K562 (cell line): ENCODE measurements at regions not wholly inside any gene's neighbourhood (a gene's known extent, or its start where the extent isn't known, plus 50 kb on each side); places are given as distances from the start of the nearest gene placed in this dataset.

Experiments
- ATAC-seq: fragments of 200-7000 bp; cut with Tn5 transposase; 3 replicates; pipeline ENCODE4 v1.9.1; 2020; ENCODE audit warnings: moderate library complexity
- BruUV-seq: library from RNA; stranded (reverse); fragments of 400-500 nt; replicated peaks from 2 replicates; lab custom pipeline; 2021; lab: Mats Ljungman, UMichigan
- CTCF ChIA-PET: fragments of 300-600 bp; formaldehyde crosslinking; extraction: SDS; loops from one replicate; lab custom pipeline; 2021; ENCODE audit warnings: low intra/inter-chr PET ratio; lab: Yijun Ruan, JAX
- POLR2A ChIA-PET: fragments of 300-600, 350-650 bp; sonication (Branson Sonifier 250); formaldehyde crosslinking; extraction: SDS; loops from one replicate; lab custom pipeline; 2021; ENCODE audit warnings: antibody characterized with exemption, inconsistent platforms; lab: Yijun Ruan, JAX
- DNase-seq, 4 experiments: peaks; one replicate each; pipeline versions ENCODE4 v3.0.0 to v3.0.0-alpha.2; 2011 to 2018; ENCODE audit warnings: low spot score in 3 of 4, mixed read lengths in 3 of 4; ENCODE audit errors: extremely low read depth in 1 of 4
- FAIRE-seq: peaks from 2 replicates; lab custom pipeline; 2011; peaks lifted over from hg19 to GRCh38; lab: Jason Lieb, UNC
- H2AFZ ChIP-seq: 2 replicates; pipeline ENCODE4 v1.6.0; 2011; ENCODE audit warnings: low read depth, low read length, control low read depth, inconsistent platforms
- H3K27ac ChIP-seq: fragments of 200-600 bp; 3 replicates; pipeline ENCODE4 v1.8.0; 2011; ENCODE audit warnings: low read depth, mild to moderate bottlenecking, control low read depth, inconsistent platforms, low read length, moderate library complexity, mixed read lengths; ENCODE audit errors: extremely low read depth
- H3K27me3 ChIP-seq, 2 experiments: fragments of 300-600 bp in 1 of 2; 2 replicates in 1 of 2; 3 replicates in 1 of 2; pipeline versions ENCODE4 v1.6.0 to v1.8.0; 2011; ENCODE audit warnings: inconsistent platforms in 2 of 2, low read length in 2 of 2, mild to moderate bottlenecking in 1 of 2, mixed read lengths in 1 of 2, moderate library complexity in 1 of 2; ENCODE audit not compliant: control insufficient read depth in 2 of 2, insufficient read depth in 2 of 2
- H3K36me3 ChIP-seq: fragments of 300-600 bp; 3 replicates; pipeline ENCODE4 v1.8.0; 2011; ENCODE audit warnings: mild to moderate bottlenecking, low read length, inconsistent platforms; ENCODE audit not compliant: control insufficient read depth, insufficient read depth
- H3K4me1 ChIP-seq, 2 experiments: fragments of 200-600 bp in 1 of 2; replicated peaks in 1 of 2; 2 replicates in 1 of 2; 3 replicates in 1 of 2; pipeline versions ENCODE4 v1.5.1 to v1.8.0; 2011; ENCODE audit warnings: inconsistent platforms in 2 of 2, low read length in 2 of 2, mild to moderate bottlenecking in 1 of 2, mixed read lengths in 1 of 2, moderate library complexity in 1 of 2; ENCODE audit not compliant: control insufficient read depth in 2 of 2, insufficient read depth in 2 of 2
- H3K4me2 ChIP-seq: 2 replicates; pipeline ENCODE4 v1.6.1; 2011; ENCODE audit warnings: low read length, control low read depth, inconsistent platforms, mixed read lengths; ENCODE audit not compliant: insufficient read depth
- H3K4me3 ChIP-seq: fragments of 200-600 bp; sonication (generic), shearing (Covaris generic); 2 replicates; pipeline ENCODE4 v1.5.1; 2016; ENCODE audit warnings: control low read depth, inconsistent platforms
- H3K79me2 ChIP-seq: fragments of 200-600 bp; 3 replicates; pipeline ENCODE4 v1.8.0; 2011; ENCODE audit warnings: low read length, inconsistent platforms; ENCODE audit not compliant: control insufficient read depth, insufficient read depth
- H3K9ac ChIP-seq, 2 experiments: 2 replicates each; pipeline versions ENCODE4 v1.6.0 to v1.6.1; 2011; ENCODE audit warnings: low read depth in 2 of 2, low read length in 2 of 2, control low read depth in 1 of 2, inconsistent platforms in 1 of 2, mild to moderate bottlenecking in 1 of 2, mixed read lengths in 1 of 2; ENCODE audit not compliant: insufficient read depth in 1 of 2
- H3K9me1 ChIP-seq: one replicate; pipeline ENCODE4 v1.6.0; 2011; ENCODE audit warnings: inconsistent platforms, mild to moderate bottlenecking, low read length, moderate library complexity; ENCODE audit not compliant: control insufficient read depth, insufficient read depth
- H3K9me3 ChIP-seq: replicated peaks from 2 replicates; pipeline ENCODE4 v1.5.1; 2011; ENCODE audit warnings: low read depth, low read length, inconsistent platforms; ENCODE audit not compliant: control insufficient read depth, insufficient read depth
- H4K20me1 ChIP-seq: replicated peaks from 2 replicates; pipeline ENCODE4 v1.6.1; 2011; ENCODE audit warnings: low read length, inconsistent platforms, mixed read lengths; ENCODE audit not compliant: control insufficient read depth, insufficient read depth
- DDX20 ChIP-seq: fragments of 450-650 bp; IDR thresholded peaks from 2 replicates; pipeline ENCODE4 v1.6.1; 2016; ENCODE audit warnings: missing genetic modification characterization, low read depth, mild to moderate bottlenecking, missing compliant biosample characterization, moderate library complexity
- ELK3 ChIP-seq: fragments of 450-650 bp; formaldehyde crosslinking; IDR thresholded peaks from 2 replicates; pipeline ENCODE4 v1.4.0; 2020; ENCODE audit warnings: mild to moderate bottlenecking
- HDAC1 ChIP-seq, 2 experiments: fragments of 450-650 bp; IDR thresholded peaks; 2 replicates each; pipeline ENCODE4 v1.6.1; 2016 to 2017; ENCODE audit warnings: inconsistent platforms in 1 of 2, mild to moderate bottlenecking in 1 of 2, moderate library complexity in 1 of 2
- HMG20A ChIP-seq: fragments of 450-650 bp; formaldehyde crosslinking; conservative IDR thresholded peaks from 2 replicates; pipeline ENCODE4 v1.4.0; 2020; ENCODE audit warnings: mild to moderate bottlenecking, mixed read lengths
- KDM5B ChIP-seq: fragments of 200-600 bp; sonication (generic); IDR thresholded peaks from 2 replicates; pipeline ENCODE4 v1.6.1; 2012; ENCODE audit warnings: low read depth, mild to moderate bottlenecking, moderate library complexity, low read length, control low read depth, inconsistent platforms; ENCODE audit not compliant: insufficient replicate concordance
- MBD2 ChIP-seq: sonication (generic); IDR thresholded peaks from 2 replicates; pipeline ENCODE4 v1.6.1; 2016; ENCODE audit warnings: low read depth, borderline replicate concordance
- NFIX ChIP-seq: fragments of 250-450 bp; sonication (Bioruptor Pico); IDR thresholded peaks from 2 replicates; pipeline ENCODE4 v1.4.0; 2020; ENCODE audit warnings: low read depth, mild to moderate bottlenecking, moderate library complexity
- SUPT5H ChIP-seq: fragments of 450-650 bp; IDR thresholded peaks from 2 replicates; pipeline ENCODE4 v1.6.1; 2016
- THRB ChIP-seq: fragments of 450-650 bp; formaldehyde crosslinking; conservative IDR thresholded peaks from 2 replicates; pipeline ENCODE4 v1.4.0; 2022; ENCODE audit warnings: mild to moderate bottlenecking, missing genetic modification characterization
- ZBED1 ChIP-seq: IDR thresholded peaks from 2 replicates; pipeline ENCODE4 v1.6.1; 2014
- ZNF212 ChIP-seq: fragments of 450-650 bp; formaldehyde crosslinking; IDR thresholded peaks from 2 replicates; pipeline ENCODE4 v1.4.0; 2020; ENCODE audit warnings: mild to moderate bottlenecking
- ZNF408 ChIP-seq: fragments of 250-450 bp; sonication (Bioruptor Pico); IDR thresholded peaks from 2 replicates; pipeline ENCODE4 v1.4.0; 2020; ENCODE audit warnings: low read depth, mild to moderate bottlenecking, moderate library complexity
- ZNF589 ChIP-seq: fragments of 200-800 bp; sonication (Bioruptor generic); IDR thresholded peaks from 2 replicates; pipeline ENCODE4 v1.6.1; 2016; ENCODE audit warnings: low read depth, missing genetic modification characterization, missing compliant biosample characterization
- in situ Hi-C: fragments of 300-500 bp; cut with MboI; formaldehyde crosslinking; loops from 4 replicates; pipeline ENCODE4 v1.15.0; 2018; ENCODE audit warnings: inconsistent platforms, mixed read lengths
- intact Hi-C: fragments of 100-400 bp; cut with micrococcal nuclease; formaldehyde crosslinking; loops from 2 replicates; pipeline ENCODE4 v1.14.2; 2022

- POLR2A ChIA-PET = no interaction called here
- no peak for FAIRE-seq
- H3K27ac ChIP-seq = no peak overlapping the region
These were observed 795.8 kb upstream of the SALL3 start for GRCh38 chr18:78183815-78184214.

More at GRCh38 chr18:78183815-78184214, 795.8 kb upstream of the SALL3 start:
- H3K9ac ChIP-seq = no peak overlapping the region
- DNase-seq = no peak
- H3K79me2 ChIP-seq = no peaks in the 10 kb centered on the region
- H2AFZ ChIP-seq = no peak overlapping the region
- H3K4me2 ChIP-seq = no peak overlapping the region
- no TSS peak for BruUV-seq
- H4K20me1 ChIP-seq = no peaks in the 10 kb centered on the region
- no peak for TF ChIP-seq THRB
- TF ChIP-seq ZNF212 (CRISPR knock-in tag) = no peak
- TF ChIP-seq SUPT5H = no peak
- no peak for TF ChIP-seq MBD2
- no peak for TF ChIP-seq ELK3 (CRISPR knock-in tag)
- TF ChIP-seq HMG20A (CRISPR knock-in tag) = no peak
- no peak for TF ChIP-seq DDX20 (tag)
- no peak for TF ChIP-seq ZNF408 (CRISPR knock-in tag)
- TF ChIP-seq NFIX = no peak
- no peak for TF ChIP-seq KDM5B
- no peak for TF ChIP-seq ZBED1
- no peak for TF ChIP-seq ZNF589
- TF ChIP-seq HDAC1 (IDR thresholded peaks at IDR 0.05) = no peak
- no peaks in the 10 kb centered on the region for H3K27me3 ChIP-seq
- H3K9me1 ChIP-seq = no peaks in the 10 kb centered on the region
- H3K9me3 ChIP-seq = no peaks in the 10 kb centered on the region
- CTCF ChIA-PET = no interaction called here
- H3K4me3 ChIP-seq = no peak overlapping the region
- intact Hi-C loops = no loop called here
- in situ Hi-C loops = no loop called here
- no peaks in the 10 kb centered on the region for H3K36me3 ChIP-seq
- H3K4me1 ChIP-seq = no peaks in the 10 kb centered on the region
- no peak for ATAC-seq
